Neutrophil (primary cell): ENCODE measurements at regions not wholly inside any gene's neighbourhood (a gene's known extent, or its start where the extent isn't known, plus 50 kb on each side); places are given as distances from the start of the nearest gene placed in this dataset.
"Not testable (repeated sequence)": the region's sequence is repeated elsewhere in the genome, so short reads cannot be mapped to it uniquely, and the experiment has no call there.

Experiments used
- H3K27ac ChIP-seq: fragments of 200-600 bp; sonication (generic); 2 replicates; pipeline ENCODE4 v1.5.1; 2016; ENCODE audit warnings: mild to moderate bottlenecking, moderate library complexity
- H3K27me3 ChIP-seq: fragments of 200-600 bp; sonication (generic); 2 replicates; pipeline ENCODE4 v1.6.0; 2016; ENCODE audit warnings: mild to moderate bottlenecking
- H3K36me3 ChIP-seq: fragments of 200-600 bp; sonication (generic); 2 replicates; pipeline ENCODE4 v1.5.1; 2017
- H3K4me1 ChIP-seq, 2 experiments: fragments of 200-600 bp in 1 of 2; sonication (generic) in 1 of 2; 1 replicate in 1 of 2; 2 replicates in 1 of 2; pipeline versions ENCODE4 v1.5.1 to v1.6.1; 2013 to 2016; ENCODE audit warnings: low read depth in 1 of 2, low read length in 1 of 2, mild to moderate bottlenecking in 1 of 2, moderate library complexity in 1 of 2; ENCODE audit not compliant: control insufficient read depth in 1 of 2, insufficient read depth in 1 of 2
- H3K4me3 ChIP-seq, 2 experiments: fragments of 200-600 bp in 1 of 2; sonication (generic) in 1 of 2; 1 replicate in 1 of 2; 2 replicates in 1 of 2; pipeline ENCODE4 v1.5.1; 2013 to 2016; ENCODE audit warnings: low read depth in 1 of 2, low read length in 1 of 2, mild to moderate bottlenecking in 1 of 2, moderate library complexity in 1 of 2
- H3K9me3 ChIP-seq: fragments of 200-600 bp; sonication (generic); 2 replicates; pipeline ENCODE4 v1.5.1; 2016
- CTCF ChIP-seq: fragments of 200-600 bp; sonication (generic); IDR thresholded peaks from 2 replicates; pipeline ENCODE4 v1.5.1; 2016; ENCODE audit warnings: antibody characterized with exemption

- H3K36me3 ChIP-seq: no peaks in the 10 kb centered on the region
Measured at GRCh38 chr9:27683181-27683580, 109.9 kb upstream of the C9orf72 start.

GRCh38 chr9:27688954-27689353, 115.7 kb upstream of the C9orf72 start:
- Histone ChIP-seq H3K27ac (no peak overlapping the region), H3K4me3 (no peak overlapping the region), H3K4me1 (no peaks in the 10 kb centered on the region), H3K9me3 (no peaks in the 10 kb centered on the region), H3K27me3 (no peaks in the 10 kb centered on the region), H3K36me3 (no peaks in the 10 kb centered on the region)
- no peak for TF ChIP-seq CTCF

More at GRCh38 chr9:27683181-27683580, 109.9 kb upstream of the C9orf72 start:
- no peak for TF ChIP-seq CTCF
- Histone ChIP-seq H3K27ac (no peak overlapping the region), H3K4me1 (no peaks in the 10 kb centered on the region), H3K27me3 (no peaks in the 10 kb centered on the region), H3K4me3 (no peak overlapping the region), H3K9me3 (no peaks in the 10 kb centered on the region)

GRCh38 chr9:27690816-27691215, 117.5 kb upstream of the C9orf72 start:
- not testable (repeated sequence) for H3K27me3 ChIP-seq

GRCh38 chr9:27699621-27700020, 126.3 kb upstream of the C9orf72 start:
- Histone ChIP-seq H3K27me3 (no peaks in the 10 kb centered on the region), H3K4me1 (peaks cover 4 to 10% of the 10 kb centered on the region in 2 experiments), H3K27ac (no peak overlapping the region), H3K9me3 (no peaks in the 10 kb centered on the region), H3K4me3 (no peak overlapping the region), H3K36me3 (no peaks in the 10 kb centered on the region)
- no peak for TF ChIP-seq CTCF

More at GRCh38 chr9:27690816-27691215, 117.5 kb upstream of the C9orf72 start:
- not testable (repeated sequence) for H3K4me3 ChIP-seq, H3K4me1 ChIP-seq, H3K36me3 ChIP-seq, H3K27ac ChIP-seq, H3K9me3 ChIP-seq

- H3K9me3 ChIP-seq: no peaks in the 10 kb centered on the region
- H3K36me3 ChIP-seq: no peaks in the 10 kb centered on the region
- H3K27ac ChIP-seq: no peak overlapping the region
- peaks cover 4 to 10% of the 10 kb centered on the region in 2 experiments for H3K4me1 ChIP-seq
- H3K4me3 ChIP-seq: no peak overlapping the region
- TF ChIP-seq CTCF: no peak
- H3K27me3 ChIP-seq: no peaks in the 10 kb centered on the region
Measured at GRCh38 chr9:27701016-27701415, 127.7 kb upstream of the C9orf72 start.

GRCh38 chr9:27701587-27701986, 128.3 kb upstream of the C9orf72 start:
- Histone ChIP-seq H3K4me3 (no peak overlapping the region), H3K27ac (no peak overlapping the region), H3K27me3 (no peaks in the 10 kb centered on the region), H3K9me3 (no peaks in the 10 kb centered on the region), H3K4me1 (peaks cover 4 to 10% of the 10 kb centered on the region in 2 experiments), H3K36me3 (no peaks in the 10 kb centered on the region)
- TF ChIP-seq CTCF: no peak
